GM23248 (cell line): ENCODE measurements at regions not wholly inside any gene's neighbourhood (a gene's known extent, or its start where the extent isn't known, plus 50 kb on each side); places are given as distances from the start of the nearest gene placed in this dataset.

ENCODE experiments used
- EZH2 ChIP-seq: fragments of 200-600 bp; sonication (generic); IDR thresholded peaks from 2 replicates; pipeline ENCODE4 v1.6.1; 2018; ENCODE audit warnings: antibody characterized with exemption, mild to moderate bottlenecking; ENCODE audit not compliant: insufficient read depth, poor library complexity, severe bottlenecking
- EZH2phosphoT487 ChIP-seq: fragments of 200-600 bp; sonication (generic); IDR thresholded peaks from 2 replicates; pipeline ENCODE4 v1.6.1; 2018; ENCODE audit warnings: antibody characterized with exemption, moderate library complexity, mild to moderate bottlenecking, low read depth; ENCODE audit not compliant: insufficient read depth

DNA sequence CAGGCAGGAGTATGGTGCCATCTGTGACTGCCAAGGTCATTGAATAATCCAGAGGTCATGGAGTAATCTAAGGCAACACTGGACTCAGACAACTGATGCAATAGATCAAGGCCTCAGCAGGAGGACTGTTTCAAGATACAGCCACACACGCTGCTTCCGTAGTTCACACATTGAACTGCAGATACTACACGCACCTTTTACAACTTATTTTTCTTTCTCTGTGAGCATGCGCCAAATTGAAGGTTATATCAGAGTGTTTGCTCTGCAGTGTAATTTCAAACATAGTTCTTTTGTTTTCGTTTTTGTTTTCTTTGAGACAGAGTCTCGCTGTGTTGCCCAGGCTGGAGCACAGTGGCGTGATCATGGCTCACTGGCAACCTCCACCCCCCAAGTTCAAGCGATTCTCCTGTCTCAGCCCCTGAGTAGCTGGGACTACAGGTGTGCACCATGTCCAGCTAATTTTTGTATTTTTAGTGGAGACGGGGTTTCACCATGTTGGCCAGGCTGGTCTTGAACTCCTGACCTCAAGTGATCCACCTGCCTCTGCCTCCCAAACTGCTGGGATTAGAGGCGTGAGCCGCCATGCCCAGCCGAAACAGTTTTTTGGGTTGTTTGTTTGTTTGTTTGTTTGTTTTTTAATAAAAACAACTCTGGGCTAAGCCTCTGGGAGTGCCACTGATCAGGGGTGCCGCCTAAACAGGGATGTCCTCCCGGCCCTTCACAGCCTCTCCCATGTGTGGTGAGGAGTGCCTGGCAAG is 96.6 kb upstream of the NAA20 start:
- TF ChIP-seq EZH2 (no peak), EZH2phosphoT487 (no peak)
